NCI-H1436 (cell line): ENCODE measurements at regions not wholly inside any gene's neighbourhood (a gene's known extent, or its start where the extent isn't known, plus 50 kb on each side); places are given as distances from the start of the nearest gene placed in this dataset.

Experiments
- DNase-seq: peaks from one replicate; lab custom pipeline; 2025; lab: John Stamatoyannopoulos, UW

DNA sequence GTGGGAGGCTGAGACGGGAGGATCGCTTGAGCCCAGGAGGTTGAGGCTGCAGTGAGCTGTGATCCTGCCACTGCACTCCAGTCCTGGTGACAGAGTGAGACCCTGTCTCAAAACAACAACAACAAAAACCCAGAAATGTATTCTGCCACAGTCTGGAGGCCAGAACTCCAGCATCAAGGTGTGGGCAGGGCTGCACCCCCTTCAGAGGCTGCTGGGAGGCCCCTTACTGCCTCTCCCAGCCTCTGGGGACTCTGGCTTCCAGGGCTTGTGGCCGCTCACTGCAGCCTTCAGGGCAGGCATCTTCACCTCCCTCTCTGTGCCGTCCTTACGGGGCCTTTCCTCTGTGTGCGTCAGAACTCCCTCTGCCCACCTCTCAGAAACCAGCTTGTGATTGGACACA lies 209.4 kb upstream of the GSE1 start:
- DNase-seq, result no peak

GRCh38 chr16:85412911-85413520 lies 200.1 kb upstream of the GSE1 start:
- no peak for DNase-seq

DNA sequence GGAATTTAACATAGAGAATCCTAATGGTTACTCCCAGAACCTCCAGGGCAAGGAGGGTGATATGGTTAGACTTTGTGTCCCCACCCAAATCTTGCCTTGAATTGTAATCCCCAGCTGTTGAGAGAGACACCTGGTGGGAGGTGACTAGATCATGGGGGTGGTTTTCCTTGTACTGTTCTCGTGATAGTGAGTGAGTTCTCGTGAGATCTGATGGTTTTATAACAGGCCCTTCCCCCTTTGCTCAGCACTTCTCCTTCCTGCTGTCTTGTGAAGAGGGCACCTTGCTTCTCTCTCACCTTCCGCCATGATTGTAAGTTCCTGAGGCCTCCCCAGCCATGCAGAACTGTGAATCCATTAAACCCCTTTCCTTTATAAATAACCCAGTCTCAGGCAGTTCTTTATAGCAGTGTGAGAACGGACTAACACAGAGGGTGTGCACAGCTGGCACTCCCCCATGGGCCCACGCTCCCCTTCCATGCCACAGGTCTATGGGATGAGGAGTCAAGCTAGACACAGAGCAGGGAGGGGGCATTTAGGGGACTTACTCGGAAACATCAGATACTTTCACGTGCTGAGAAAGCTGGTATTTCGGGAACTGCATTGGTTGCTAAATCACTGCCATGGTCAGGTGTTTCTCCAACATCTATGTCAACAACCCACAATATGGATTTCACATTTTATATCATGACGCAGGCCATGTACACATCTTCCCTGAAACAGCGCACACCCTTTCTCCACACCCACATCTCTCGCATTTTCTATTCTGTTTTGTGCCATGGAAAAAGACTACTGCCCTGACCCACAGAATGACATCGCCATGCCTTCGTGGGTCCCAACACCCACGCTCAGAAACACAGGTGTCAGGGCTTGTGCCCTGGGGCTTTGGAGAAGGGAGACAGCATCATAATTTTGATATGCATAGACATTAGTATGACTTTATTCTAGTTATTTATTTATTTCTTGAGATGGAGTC lies 199.1 kb upstream of the GSE1 start:
- DNase-seq, result no peak

- DNase-seq, result no peak
Measured at GRCh38 chr16:85415196-85416090, 197.7 kb upstream of the GSE1 start.

DNA sequence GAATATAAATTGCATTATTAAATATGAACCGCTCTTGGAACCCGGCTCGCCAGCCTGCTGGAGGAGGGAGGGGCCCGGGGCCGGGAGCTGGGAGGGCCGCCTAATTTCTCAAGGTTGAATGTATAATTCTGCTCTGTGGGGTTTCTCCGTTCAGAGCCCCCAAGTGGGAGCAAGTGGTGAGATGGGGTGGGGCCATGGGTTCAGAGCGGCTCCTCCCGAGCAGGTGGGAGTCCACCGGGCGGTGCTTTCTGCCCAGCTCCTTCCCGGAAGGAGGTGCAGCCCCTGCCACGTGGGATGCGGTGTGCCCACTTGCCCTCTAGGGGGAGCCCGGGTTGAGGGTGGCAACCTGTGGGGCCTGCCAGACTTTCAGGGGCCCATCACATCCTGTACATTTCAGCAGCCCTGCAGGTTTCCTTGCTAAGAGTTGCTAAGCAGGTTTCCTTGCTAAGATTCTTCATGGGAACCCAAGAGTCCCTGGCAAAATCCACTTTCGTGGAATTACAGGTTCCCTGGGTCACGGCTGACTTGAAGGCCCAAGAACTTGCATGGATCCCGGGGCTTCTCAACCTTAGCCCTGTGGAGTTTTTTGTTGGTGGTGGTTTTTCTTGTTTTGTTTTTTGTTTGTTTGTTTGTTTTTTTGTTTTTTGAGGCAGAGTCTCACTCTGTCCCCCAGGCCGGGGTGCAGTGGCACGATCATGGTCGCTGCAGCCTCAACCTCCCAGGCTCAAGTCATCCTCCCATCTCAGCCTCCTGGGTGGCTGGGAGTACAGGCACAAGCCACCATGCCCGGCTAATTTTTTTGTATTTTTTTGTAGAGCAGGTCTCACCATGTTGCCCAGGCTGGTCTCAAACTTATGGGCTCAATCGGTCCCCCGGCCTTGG lies 196.7 kb upstream of the GSE1 start:
- DNase-seq, result peak; percentile 73

DNA sequence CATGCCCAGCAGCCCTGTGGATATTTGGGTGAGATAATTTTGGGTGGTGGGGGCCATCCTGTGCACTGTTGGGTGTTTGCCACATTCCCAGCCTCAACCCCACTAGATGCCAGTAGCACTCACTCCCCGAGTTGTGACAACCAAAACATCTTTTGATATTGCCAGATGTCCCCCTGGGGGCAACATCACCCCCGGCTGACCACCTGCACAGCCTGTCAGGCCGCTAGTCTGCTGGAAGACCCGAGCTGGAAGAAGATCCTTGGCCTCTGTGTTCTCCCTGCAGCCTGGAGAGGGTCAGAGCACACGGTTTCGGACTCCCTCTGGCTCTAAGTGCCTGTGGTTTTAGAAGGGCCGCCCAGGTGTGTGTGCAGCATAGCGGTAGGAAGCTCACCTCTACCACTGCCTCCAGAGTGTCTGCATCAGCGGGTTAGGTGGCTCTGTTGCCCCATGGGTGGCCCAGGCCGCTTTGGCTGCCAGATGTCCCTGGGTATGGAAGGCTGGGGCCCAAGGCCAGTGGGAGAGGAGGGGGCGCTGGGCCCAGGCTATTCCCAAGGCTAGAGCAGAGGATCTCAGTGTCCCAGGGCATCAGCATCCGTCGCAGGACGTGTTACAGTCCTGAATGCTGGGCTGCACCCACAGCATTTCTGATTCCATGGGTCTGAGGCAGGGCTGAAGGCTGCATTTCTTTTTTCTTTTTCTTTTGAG lies 195.8 kb upstream of the GSE1 start:
- DNase-seq, result no peak

- no peak for DNase-seq
Measured at GRCh38 chr16:85418978-85419491, 194.1 kb upstream of the GSE1 start.

- no peak for DNase-seq
Measured at GRCh38 chr16:85419503-85420408, 193.4 kb upstream of the GSE1 start.

DNA sequence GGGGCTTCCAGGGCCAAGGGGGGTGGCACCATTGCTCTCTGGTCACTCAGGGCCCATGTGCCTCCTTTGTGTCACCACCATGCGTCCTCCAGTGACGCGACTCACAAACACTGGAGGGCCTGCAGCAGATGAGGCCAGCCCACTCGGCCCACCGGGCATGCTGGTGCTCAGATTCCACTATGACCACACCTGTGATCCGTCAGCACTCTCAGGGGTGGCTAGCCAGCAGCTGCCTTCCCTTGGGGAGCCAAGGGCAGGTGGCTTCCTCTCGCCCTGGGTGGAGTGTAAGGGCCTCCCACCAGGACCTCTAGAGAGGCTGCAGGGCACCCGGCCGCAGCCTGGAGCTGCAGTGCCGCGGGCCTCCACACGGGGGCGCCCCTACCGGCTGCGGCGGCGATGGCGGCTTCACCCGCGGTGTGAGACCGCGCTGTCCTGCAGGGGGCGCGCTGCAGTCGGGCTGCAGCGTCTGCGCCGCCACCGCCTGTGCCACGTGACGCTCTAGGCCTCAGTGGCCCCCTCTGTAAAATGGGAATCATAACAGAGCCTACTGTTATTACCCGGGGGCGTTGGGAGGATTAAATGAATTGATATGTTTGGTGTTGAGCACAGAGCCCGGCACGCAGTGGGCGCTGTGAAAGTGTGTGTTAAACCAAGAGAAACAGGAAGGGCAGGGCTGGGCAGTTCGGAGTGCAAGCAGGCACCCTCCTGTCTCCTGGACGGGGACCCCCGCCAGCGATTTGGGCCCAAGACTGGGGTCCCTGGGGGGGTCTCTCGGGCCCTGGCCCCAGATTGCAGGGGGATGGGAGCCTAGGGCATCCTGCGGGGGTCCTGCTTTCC lies 192.4 kb upstream of the GSE1 start:
- DNase-seq, result no peak

GRCh38 chr16:85421338-85422195 lies 191.6 kb upstream of the GSE1 start:
- DNase-seq, result no peak

DNA sequence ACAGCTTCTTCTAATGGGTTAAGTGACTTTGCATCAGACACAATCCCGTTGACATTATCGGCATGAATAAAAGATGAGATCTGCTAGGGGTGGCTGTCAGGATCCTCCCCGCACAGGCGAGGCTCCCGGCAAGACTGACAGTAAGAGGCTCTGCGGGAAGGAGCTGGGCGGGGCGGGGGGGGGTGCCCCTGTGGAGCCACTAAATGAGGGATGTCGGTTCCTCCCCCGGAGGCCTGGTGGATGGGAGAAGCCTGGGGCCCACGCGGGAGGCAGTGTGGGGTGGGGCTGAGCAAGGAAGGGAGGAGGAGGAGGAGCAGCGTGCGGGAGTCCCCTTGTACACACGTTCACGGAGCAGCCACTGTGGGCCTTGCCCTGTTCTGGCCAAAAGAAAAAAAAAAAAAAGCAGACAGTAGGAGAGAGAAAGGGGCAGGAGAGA lies 190.9 kb upstream of the GSE1 start:
- DNase-seq, result peak; percentile 24

GRCh38 chr16:85422632-85423550 lies 190.2 kb upstream of the GSE1 start:
- DNase-seq, result no peak

GRCh38 chr16:85423631-85424030 lies 189.5 kb upstream of the GSE1 start:
- no peak for DNase-seq

- DNase-seq, result no peak
Measured at GRCh38 chr16:85424260-85425073, 188.7 kb upstream of the GSE1 start.

GRCh38 chr16:85425074-85425662 lies 188.0 kb upstream of the GSE1 start:
- DNase-seq, result no peak
